Endodermal cell (in vitro differentiated cells): ENCODE measurements at regions not wholly inside any gene's neighbourhood (a gene's known extent, or its start where the extent isn't known, plus 50 kb on each side); places are given as distances from the start of the nearest gene placed in this dataset.

Source experiments
- DNase-seq: peaks from one replicate; pipeline ENCODE4 v3.0.0-alpha.2; 2017
- H3K27ac ChIP-seq: 2 replicates; pipeline ENCODE4 v1.5.1; 2013; ENCODE audit warnings: mild to moderate bottlenecking, low read depth, low read length, moderate library complexity
- H3K27me3 ChIP-seq: 2 replicates; pipeline ENCODE4 v1.6.1; 2013; ENCODE audit warnings: mild to moderate bottlenecking, low read length, moderate library complexity; ENCODE audit not compliant: insufficient read depth, control insufficient read depth, poor library complexity, severe bottlenecking
- H3K36me3 ChIP-seq: 2 replicates; pipeline ENCODE4 v1.7.0; 2013; ENCODE audit warnings: mild to moderate bottlenecking, low read length, moderate library complexity; ENCODE audit not compliant: control insufficient read depth, insufficient read depth
- H3K4me1 ChIP-seq: one replicate; pipeline ENCODE4 v1.7.0; 2013; ENCODE audit warnings: low read length; ENCODE audit not compliant: control insufficient read depth, insufficient read depth
- H3K4me3 ChIP-seq: 2 replicates; pipeline ENCODE4 v1.5.1; 2013; ENCODE audit warnings: mild to moderate bottlenecking, low read length, moderate library complexity
- H3K9ac ChIP-seq: 2 replicates; pipeline ENCODE4 v1.6.1; 2013; ENCODE audit warnings: mild to moderate bottlenecking, low read length, moderate library complexity; ENCODE audit not compliant: poor library complexity, severe bottlenecking; ENCODE audit errors: extremely low read depth
- H3K9me3 ChIP-seq: 2 replicates; pipeline ENCODE4 v1.6.1; 2013; ENCODE audit warnings: mild to moderate bottlenecking, low read length, moderate library complexity; ENCODE audit not compliant: control insufficient read depth
- H3K27ac Mint-ChIP-seq: 2 replicates; pipeline ENCODE4 v1.8.0; 2020; ENCODE audit warnings: mixed read lengths
- H3K27me3 Mint-ChIP-seq: 2 replicates; pipeline ENCODE4 v1.8.0; 2021; ENCODE audit warnings: mild to moderate bottlenecking, mixed read lengths; ENCODE audit not compliant: insufficient read depth
- H3K36me3 Mint-ChIP-seq: 2 replicates; pipeline ENCODE4 v1.8.0; 2020; ENCODE audit warnings: low read depth, mixed read lengths
- H3K4me1 Mint-ChIP-seq: 2 replicates; pipeline ENCODE4 v1.8.0; 2020; ENCODE audit warnings: mixed read lengths
- H3K4me3 Mint-ChIP-seq: 2 replicates; pipeline ENCODE4 v1.8.0; 2020; ENCODE audit warnings: mild to moderate bottlenecking, moderate library complexity, mixed read lengths
- H3K9me3 Mint-ChIP-seq: 2 replicates; pipeline ENCODE4 v1.8.0; 2020; ENCODE audit warnings: mild to moderate bottlenecking, mixed read lengths
- WGBS, 2 experiments: methylation state at CpG; one replicate each; pipeline versions ENCODE4 v1.1.5 to v1.1.7; 2013; ENCODE audit warnings: missing lambda C conversion rate in 2 of 2, mixed read lengths in 1 of 2; ENCODE audit not compliant: insufficient coverage in 1 of 2, insufficient read length in 1 of 2; 5-methylcytosine and 5-hydroxymethylcytosine counted together
- TF ChIP-seq, protein P1 (sequence below): fragments of 200-600 bp; sonication (generic); conservative IDR thresholded peaks from 2 replicates; pipeline ENCODE4 v1.5.0; 2021; ENCODE audit warnings: antibody characterized with exemption, mild to moderate bottlenecking

GRCh38 chr5:61263072-61263471 is 69.0 kb upstream of the ZSWIM6 start:
- Mint-ChIP-seq H3K27me3 (no peaks in the 10 kb centered on the region), H3K27ac (no peak overlapping the region), H3K4me1 (peaks cover 6% of the 10 kb centered on the region), H3K4me3 (no peak overlapping the region), H3K36me3 (no peaks in the 10 kb centered on the region), H3K9me3 (peaks cover 7% of the 10 kb centered on the region)
- Histone ChIP-seq H3K4me1 (peaks cover 3% of the 10 kb centered on the region), H3K9me3 (no peaks in the 10 kb centered on the region), H3K9ac (no peak overlapping the region), H3K27ac (no peak overlapping the region), H3K27me3 (no peaks in the 10 kb centered on the region), H3K36me3 (no peaks in the 10 kb centered on the region), H3K4me3 (no peak overlapping the region)
- TF ChIP-seq, protein P1, sequence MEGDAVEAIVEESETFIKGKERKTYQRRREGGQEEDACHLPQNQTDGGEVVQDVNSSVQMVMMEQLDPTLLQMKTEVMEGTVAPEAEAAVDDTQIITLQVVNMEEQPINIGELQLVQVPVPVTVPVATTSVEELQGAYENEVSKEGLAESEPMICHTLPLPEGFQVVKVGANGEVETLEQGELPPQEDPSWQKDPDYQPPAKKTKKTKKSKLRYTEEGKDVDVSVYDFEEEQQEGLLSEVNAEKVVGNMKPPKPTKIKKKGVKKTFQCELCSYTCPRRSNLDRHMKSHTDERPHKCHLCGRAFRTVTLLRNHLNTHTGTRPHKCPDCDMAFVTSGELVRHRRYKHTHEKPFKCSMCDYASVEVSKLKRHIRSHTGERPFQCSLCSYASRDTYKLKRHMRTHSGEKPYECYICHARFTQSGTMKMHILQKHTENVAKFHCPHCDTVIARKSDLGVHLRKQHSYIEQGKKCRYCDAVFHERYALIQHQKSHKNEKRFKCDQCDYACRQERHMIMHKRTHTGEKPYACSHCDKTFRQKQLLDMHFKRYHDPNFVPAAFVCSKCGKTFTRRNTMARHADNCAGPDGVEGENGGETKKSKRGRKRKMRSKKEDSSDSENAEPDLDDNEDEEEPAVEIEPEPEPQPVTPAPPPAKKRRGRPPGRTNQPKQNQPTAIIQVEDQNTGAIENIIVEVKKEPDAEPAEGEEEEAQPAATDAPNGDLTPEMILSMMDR = no peak
- 68% methylated on average over 6 of the region's 6 CpGs; no CpG with 5 or more reads in 1 of the 2 experiments for WGBS, 2 experiments
- no peak for DNase-seq

DNA sequence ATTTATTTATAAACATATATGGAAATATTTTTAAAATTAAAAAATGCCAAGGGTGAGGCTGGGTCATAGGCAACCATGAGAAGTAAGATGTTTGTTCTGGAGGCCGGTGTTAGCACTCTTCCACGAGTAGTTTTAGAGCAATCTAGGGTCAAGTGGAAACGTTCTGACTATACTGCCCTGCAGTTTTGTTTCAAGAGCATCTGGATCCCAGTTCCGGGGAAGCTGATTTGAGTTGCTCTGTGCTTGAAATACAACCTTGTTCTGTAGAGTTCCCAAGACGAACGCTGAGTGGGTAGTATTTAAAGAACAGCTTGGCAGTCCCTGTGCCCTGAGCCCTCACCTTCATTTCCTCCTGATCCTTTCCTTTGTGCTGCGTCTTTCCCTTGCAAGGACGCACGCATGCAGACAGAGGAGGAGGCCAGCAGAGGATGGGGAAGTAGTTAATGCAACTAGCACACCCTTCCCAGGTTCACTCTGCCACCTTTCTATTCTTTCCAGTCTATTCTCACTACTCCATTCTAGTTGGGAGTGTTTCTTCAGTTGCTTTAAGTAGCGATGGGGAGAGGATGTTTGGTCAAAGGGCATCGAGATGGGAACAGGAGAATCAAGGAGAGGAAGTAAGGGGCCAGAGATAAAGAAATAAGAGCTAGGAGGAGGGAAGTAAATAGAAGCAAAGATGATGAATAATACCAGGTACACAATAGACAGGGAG is 68.3 kb upstream of the ZSWIM6 start:
- Histone ChIP-seq H3K9ac (no peak overlapping the region), H3K36me3 (no peaks in the 10 kb centered on the region), H3K4me3 (no peak overlapping the region), H3K9me3 (no peaks in the 10 kb centered on the region), H3K4me1 (peaks cover 3% of the 10 kb centered on the region), H3K27ac (no peak overlapping the region), H3K27me3 (no peaks in the 10 kb centered on the region)
- Mint-ChIP-seq H3K4me1 (peaks cover 6% of the 10 kb centered on the region), H3K27me3 (no peaks in the 10 kb centered on the region), H3K9me3 (peaks cover 7% of the 10 kb centered on the region), H3K27ac (no peak overlapping the region), H3K4me3 (no peak overlapping the region), H3K36me3 (no peaks in the 10 kb centered on the region)
- TF ChIP-seq, protein P1 = no peak
- DNase-seq = no peak
- 83 to 85% methylated on average over 8 to 11 of the region's 11 CpGs for WGBS, 2 experiments

GRCh38 chr5:61264273-61264661 is 67.8 kb upstream of the ZSWIM6 start:
- no peak overlapping the region for H3K9ac ChIP-seq

More at GRCh38 chr5:61264273-61264661, 67.8 kb upstream of the ZSWIM6 start:
- Histone ChIP-seq H3K27me3 (no peaks in the 10 kb centered on the region), H3K4me3 (no peak overlapping the region), H3K36me3 (no peaks in the 10 kb centered on the region), H3K27ac (no peak overlapping the region), H3K9me3 (no peaks in the 10 kb centered on the region), H3K4me1 (peaks cover 3% of the 10 kb centered on the region)
- Mint-ChIP-seq H3K4me1 (peaks cover 6% of the 10 kb centered on the region), H3K9me3 (peaks cover 7% of the 10 kb centered on the region), H3K36me3 (no peaks in the 10 kb centered on the region), H3K27ac (no peak overlapping the region), H3K27me3 (peaks cover 5% of the 10 kb centered on the region), H3K4me3 (no peak overlapping the region)
- 77 to 85% methylated on average over 4 of the region's 4 CpGs for WGBS, 2 experiments
- no peak for DNase-seq
- TF ChIP-seq, protein P1 = no peak
